SIG-M5 (cell line): ENCODE measurements at regions not wholly inside any gene's neighbourhood (a gene's known extent, or its start where the extent isn't known, plus 50 kb on each side); places are given as distances from the start of the nearest gene placed in this dataset.
"Not testable (repeated sequence)": the region's sequence is repeated elsewhere in the genome, so short reads cannot be mapped to it uniquely, and the experiment has no call there.

ENCODE experiments used
- DNase-seq: peaks from one replicate; lab custom pipeline; 2025; lab: John Stamatoyannopoulos, UW

- DNase-seq: no peak
These were observed 223.4 kb downstream of the NAF1 start for GRCh38 chr4:162943263-162943662.

GRCh38 chr4:162938738-162939485, 227.8 kb downstream of the NAF1 start:
- DNase-seq: no peak

- no peak for DNase-seq
These were observed 231.5 kb downstream of the NAF1 start for GRCh38 chr4:162935214-162935613.

GRCh38 chr4:162931286-162931685, 235.4 kb downstream of the NAF1 start:
- no peak for DNase-seq

- DNase-seq: no peak
These were observed 245.4 kb downstream of the NAF1 start for GRCh38 chr4:162921178-162921785.

- no peak for DNase-seq
These were observed 246.0 kb downstream of the NAF1 start for GRCh38 chr4:162920649-162921048.

- no peak for DNase-seq
These were observed 254.2 kb downstream of the NAF1 start for GRCh38 chr4:162912482-162912881.

- DNase-seq: no peak
These were observed 255.3 kb downstream of the NAF1 start for GRCh38 chr4:162911349-162911748.

GRCh38 chr4:162909952-162910351, 256.7 kb downstream of the NAF1 start:
- DNase-seq: no peak

- no peak for DNase-seq
These were observed 272.3 kb downstream of the NAF1 start for GRCh38 chr4:162894387-162894786.

GRCh38 chr4:162891788-162892707, 274.6 kb downstream of the NAF1 start:
- peak; percentile 52 for DNase-seq

- DNase-seq: no peak
These were observed 288.6 kb downstream of the NAF1 start for GRCh38 chr4:162878096-162878495.

GRCh38 chr4:162874748-162875147, 291.9 kb downstream of the NAF1 start:
- no peak for DNase-seq

GRCh38 chr4:162871990-162872389, 294.7 kb downstream of the NAF1 start:
- DNase-seq: no peak

- DNase-seq: no peak
These were observed 297.5 kb downstream of the NAF1 start for GRCh38 chr4:162869157-162869556.

GRCh38 chr4:162866565-162866964, 300.1 kb downstream of the NAF1 start:
- DNase-seq: no peak

- DNase-seq: no peak
These were observed 301.6 kb downstream of the NAF1 start for GRCh38 chr4:162865102-162865501.

GRCh38 chr4:162853788-162854187, 312.9 kb downstream of the NAF1 start:
- no peak for DNase-seq

GRCh38 chr4:162852642-162853041, 314.0 kb downstream of the NAF1 start:
- DNase-seq: no peak

- DNase-seq: not testable (repeated sequence)
These were observed 315.4 kb downstream of the NAF1 start for GRCh38 chr4:162851241-162851758.

GRCh38 chr4:162849937-162850336, 316.8 kb downstream of the NAF1 start:
- no peak for DNase-seq

- no peak for DNase-seq
These were observed 318.6 kb downstream of the NAF1 start for GRCh38 chr4:162847945-162848549.
